NCI-H526 treated with DMSO at 0.1 percent for 48 hours (cell line): ENCODE measurements at regions not wholly inside any gene's neighbourhood (a gene's known extent, or its start where the extent isn't known, plus 50 kb on each side); places are given as distances from the start of the nearest gene placed in this dataset.

ENCODE experiments used
- DNase-seq: peaks from one replicate; lab custom pipeline; 2025; lab: John Stamatoyannopoulos, UW

GRCh38 chr15:88382482-88382983 lies 84.7 kb downstream of the MRPL46 start:
- no peak for DNase-seq

GRCh38 chr15:88378188-88378637 lies 89.0 kb downstream of the MRPL46 start:
- no peak for DNase-seq

- DNase-seq, result no peak
Measured at GRCh38 chr15:88377509-88377908, 89.7 kb downstream of the MRPL46 start.

GRCh38 chr15:88376574-88377174 lies 90.5 kb downstream of the MRPL46 start:
- DNase-seq, result no peak

- DNase-seq, result no peak
Measured at GRCh38 chr15:88375234-88375927, 91.8 kb downstream of the MRPL46 start.

- DNase-seq, result no peak
Measured at GRCh38 chr15:88365124-88365523, 102.1 kb downstream of the MRPL46 start.

DNA sequence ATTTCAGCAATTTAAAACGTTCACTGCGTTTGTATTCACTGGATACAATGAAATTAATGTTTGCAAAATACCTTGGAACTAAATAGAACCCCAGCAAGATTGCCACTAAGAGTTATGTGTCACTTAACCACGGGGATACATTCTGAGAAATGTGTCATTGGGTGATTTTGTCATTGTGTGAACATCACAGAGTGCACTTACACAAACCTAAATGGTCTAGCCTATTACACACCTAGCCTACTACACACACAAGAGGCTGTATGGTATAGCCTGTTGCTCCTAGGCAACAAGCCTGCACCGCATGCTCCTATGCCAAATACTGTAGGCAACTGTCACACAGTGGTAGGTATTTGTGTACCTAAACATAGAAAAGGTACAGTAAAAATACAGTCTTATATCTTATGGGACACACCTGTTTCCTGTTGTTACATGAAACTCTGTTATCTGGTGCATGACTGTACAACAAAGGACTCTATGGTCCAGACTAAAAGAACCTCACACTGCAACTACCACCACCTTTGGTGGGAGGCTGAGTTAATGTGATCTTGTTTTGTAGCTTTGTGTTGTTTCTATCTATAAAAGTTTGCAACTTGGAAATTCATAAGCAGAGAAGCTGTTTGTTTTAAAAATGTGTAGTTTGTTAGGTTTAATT lies 92.2 kb upstream of the NTRK3 start:
- DNase-seq, result no peak

GRCh38 chr15:88345962-88346361 lies 89.4 kb upstream of the NTRK3 start:
- DNase-seq, result no peak

DNA sequence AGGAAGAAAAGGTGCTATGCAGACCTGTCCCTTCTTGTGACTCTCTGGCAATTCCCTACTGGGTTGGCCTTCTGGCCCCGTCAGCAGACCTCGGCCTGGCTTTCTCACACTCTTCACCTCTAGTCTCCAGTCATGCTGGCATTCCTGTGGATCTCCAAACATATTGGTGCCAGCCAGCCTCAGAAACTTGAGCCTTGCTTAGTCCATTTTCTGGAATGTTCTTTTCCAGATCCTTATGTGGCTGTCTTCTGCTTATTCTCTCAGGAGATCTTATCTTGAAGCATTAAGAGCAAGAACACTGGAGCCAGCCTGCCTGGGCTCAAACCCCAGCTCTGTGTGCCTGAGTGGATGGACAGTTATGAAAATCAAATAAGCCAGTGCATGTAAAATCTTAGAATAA lies 88.2 kb upstream of the NTRK3 start:
- DNase-seq, result no peak

DNA sequence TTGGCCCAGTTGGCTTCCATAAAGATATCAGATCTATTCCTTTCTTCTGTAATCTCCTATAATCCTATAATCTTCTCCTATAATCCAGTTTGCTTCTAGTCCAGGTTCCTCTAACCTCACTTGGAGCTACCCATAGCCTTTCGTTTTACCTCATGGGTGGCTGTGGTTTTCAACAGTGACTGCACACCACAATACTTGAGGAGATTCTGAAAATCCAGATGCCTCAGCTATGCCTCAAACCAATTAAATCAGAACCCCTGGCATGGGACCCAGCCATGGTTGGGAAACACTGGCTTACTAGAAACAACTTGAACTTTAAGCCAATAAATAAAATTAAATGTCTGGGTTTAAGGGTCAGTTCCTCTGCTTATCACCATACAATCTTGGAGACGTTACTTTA lies 86.1 kb upstream of the NTRK3 start:
- no peak for DNase-seq

- DNase-seq, result no peak
Measured at GRCh38 chr15:88341653-88342052, 85.1 kb upstream of the NTRK3 start.

- no peak for DNase-seq
Measured at GRCh38 chr15:88341006-88341405, 84.5 kb upstream of the NTRK3 start.

GRCh38 chr15:88337993-88338392 lies 81.5 kb upstream of the NTRK3 start:
- no peak for DNase-seq

DNA sequence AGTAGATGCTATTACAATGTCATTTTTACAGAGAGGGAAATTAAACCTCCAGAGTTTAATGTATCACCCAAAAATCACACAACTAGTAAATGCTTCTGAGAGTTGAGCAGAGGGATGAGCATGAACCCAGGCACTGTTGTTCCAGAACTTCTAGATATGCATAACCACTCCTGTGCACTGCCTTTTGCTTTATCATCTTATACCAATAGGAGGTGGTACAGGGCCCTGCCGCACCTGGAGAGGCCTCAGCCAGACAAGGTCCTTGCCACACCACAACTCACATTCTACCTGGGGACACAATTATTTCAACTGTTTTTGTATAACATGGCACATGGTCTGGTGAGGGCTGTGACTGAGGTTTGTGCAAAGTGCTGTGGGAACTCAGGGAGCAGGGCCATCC lies 78.5 kb upstream of the NTRK3 start:
- DNase-seq, result no peak

DNA sequence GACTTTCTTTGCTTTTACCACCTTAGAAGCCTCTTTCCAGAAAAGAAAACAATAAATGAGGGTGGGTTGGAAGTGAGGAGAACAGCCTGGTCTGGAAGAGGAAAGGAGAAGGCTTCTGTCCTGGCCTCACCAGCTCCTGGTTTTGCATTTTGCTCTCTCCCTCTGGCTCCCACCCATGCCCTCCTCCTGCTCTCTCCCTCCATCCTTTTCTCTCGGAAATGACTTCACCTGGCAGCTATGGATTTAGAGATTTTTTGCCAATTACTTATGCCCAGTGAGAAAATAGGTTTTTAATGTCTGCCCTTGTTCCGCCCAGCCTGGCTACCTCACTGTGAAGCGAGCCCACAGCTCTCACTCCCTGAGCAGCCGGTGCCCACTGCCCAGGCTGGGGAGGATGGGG lies 77.9 kb upstream of the NTRK3 start:
- DNase-seq, result no peak

DNA sequence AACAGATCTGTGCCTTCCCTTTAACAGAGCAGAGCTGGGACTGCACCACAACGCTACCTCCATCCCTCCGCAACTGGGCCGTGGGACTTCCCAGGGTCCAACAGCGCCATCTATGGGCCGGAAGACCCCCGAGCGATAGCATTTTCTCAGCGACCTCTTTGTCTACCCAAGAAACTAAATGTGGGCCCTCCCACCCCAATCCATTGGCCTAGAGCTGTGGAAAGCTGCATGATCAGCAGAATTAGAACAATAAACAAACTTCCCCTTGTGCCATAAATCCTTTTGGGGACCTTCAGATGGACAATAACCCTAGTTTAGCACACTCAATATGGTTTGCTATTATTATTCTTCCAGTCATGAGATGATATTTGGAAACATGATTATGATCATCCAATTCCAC lies 74.8 kb upstream of the NTRK3 start:
- DNase-seq, result peak; percentile 2

- no peak for DNase-seq
Measured at GRCh38 chr15:88326924-88327323, 70.4 kb upstream of the NTRK3 start.

DNA sequence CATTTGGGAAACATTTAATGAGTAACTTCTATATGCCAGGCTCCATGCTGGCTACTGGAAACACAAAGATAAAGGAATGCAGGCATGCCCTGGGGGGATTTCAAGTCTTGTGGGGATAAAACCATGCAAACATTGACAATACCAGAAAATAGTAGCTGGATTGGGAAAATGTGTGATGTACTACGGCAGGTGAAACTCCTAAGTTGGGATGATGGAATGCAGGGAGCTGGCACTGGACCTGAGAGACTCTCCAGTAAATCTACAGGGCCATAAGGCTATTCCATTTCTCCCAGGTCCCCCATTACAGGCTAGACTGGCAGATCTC lies 68.2 kb upstream of the NTRK3 start:
- DNase-seq, result no peak

DNA sequence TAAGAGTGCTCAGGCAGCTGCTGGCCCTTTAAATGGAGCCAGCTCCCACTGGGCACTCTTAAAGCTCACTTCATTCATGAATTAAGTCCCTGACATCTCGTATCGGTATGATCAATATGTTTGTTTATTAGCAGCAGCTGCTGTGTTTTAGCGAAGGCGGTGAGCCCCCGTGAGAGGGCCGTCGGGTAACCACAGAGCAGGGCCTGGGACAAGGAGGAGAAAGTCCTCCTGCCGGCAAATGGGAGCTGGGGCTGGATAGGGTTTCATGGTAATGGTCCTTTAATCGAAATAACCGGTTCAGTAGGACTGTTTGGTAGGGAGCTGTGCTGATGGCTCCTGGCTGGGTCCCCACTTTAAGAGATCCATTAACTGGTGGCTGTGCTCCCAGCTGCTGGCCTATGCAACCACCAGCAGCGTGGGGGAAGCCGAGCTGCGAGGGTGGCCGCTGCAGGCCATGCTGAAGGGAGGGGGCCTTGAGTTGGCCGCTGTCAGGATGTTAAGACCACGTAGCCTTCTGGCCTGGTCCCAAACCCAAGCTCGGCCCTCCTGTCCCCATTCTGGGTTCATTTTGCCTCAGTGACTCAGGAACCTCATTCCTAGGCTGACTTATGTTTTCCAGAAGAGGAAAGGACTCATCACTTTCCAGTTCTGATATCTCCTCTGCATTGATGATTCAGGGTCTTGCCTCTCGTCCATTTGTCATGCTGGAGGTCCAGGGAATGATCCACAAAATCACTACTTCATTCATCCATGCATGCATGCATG lies 67.6 kb upstream of the NTRK3 start:
- DNase-seq, result no peak

GRCh38 chr15:88323468-88323867 lies 66.9 kb upstream of the NTRK3 start:
- no peak for DNase-seq

GRCh38 chr15:88322461-88322860 lies 65.9 kb upstream of the NTRK3 start:
- no peak for DNase-seq

GRCh38 chr15:88321271-88321670 lies 64.7 kb upstream of the NTRK3 start:
- DNase-seq, result no peak

DNA sequence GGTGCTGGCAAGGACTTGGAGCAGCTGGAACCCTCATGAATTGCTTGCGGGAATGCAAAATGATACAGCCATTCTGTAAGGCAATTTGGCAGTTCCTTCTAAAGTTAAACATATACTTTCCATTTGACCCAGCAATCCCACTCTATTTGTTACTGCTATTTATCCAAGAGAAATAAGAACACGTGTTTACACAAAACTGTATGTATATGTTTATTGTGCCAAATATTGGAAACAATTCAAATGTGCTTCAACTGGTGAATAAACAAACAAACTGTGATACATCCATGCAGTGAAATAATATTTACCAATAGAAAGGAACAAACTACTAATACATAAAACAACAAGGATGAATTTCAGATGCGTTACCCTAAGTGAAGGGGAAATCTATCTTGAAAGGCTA lies 60.0 kb upstream of the NTRK3 start:
- DNase-seq, result no peak
